Adrenal gland (tissue), 9 donors: ENCODE measurements at regions not wholly inside any gene's neighbourhood (a gene's known extent, or its start where the extent isn't known, plus 50 kb on each side); places are given as distances from the start of the nearest gene placed in this dataset.

Experiments
- DNase-seq, 7 donors: peaks; one replicate each; pipeline ENCODE4 v3.0.0-alpha.2; 2019 to 2020
- H3K27ac ChIP-seq, 5 donors: fragments of 200-600 bp; sonication (generic) in 4 of 5; 1 replicate in 3 of 5; 2 replicates in 2 of 5; pipeline versions ENCODE4 v1.5.1 to v1.8.0; 2016 to 2020; ENCODE audit warnings: mild to moderate bottlenecking in 1 of 5
- H3K27me3 ChIP-seq: fragments of 200-600 bp; 2 replicates; pipeline ENCODE4 v1.8.0; 2021
- H3K36me3 ChIP-seq, 2 donors: fragments of 200-600 bp; replicated peaks in 1 of 2; 1 replicate in 1 of 2; 2 replicates in 1 of 2; pipeline versions ENCODE4 v1.5.1 to v1.8.0; 2018 to 2022
- H3K4me1 ChIP-seq, 2 donors: fragments of 200-600 bp; replicated peaks in 1 of 2; 1 replicate in 1 of 2; 2 replicates in 1 of 2; pipeline versions ENCODE4 v1.5.1 to v1.8.0; 2018 to 2021
- H3K4me3 ChIP-seq, 4 donors: fragments of 200-600 bp; sonication (generic) in 3 of 4; one replicate each; pipeline ENCODE4 v1.5.1; 2016 to 2018
- H3K9me3 ChIP-seq, 3 donors: fragments of 200-600 bp; sonication (generic) in 1 of 3; replicated peaks in 1 of 3; 1 replicate in 2 of 3; 2 replicates in 1 of 3; pipeline versions ENCODE4 v1.5.1 to v1.8.0; 2016 to 2021
- CTCF ChIP-seq, 6 experiments: fragments of 450-650 bp in 4 of 6; fragments of 200-600 bp in 2 of 6; sonication (generic) in 1 of 6; IDR thresholded peaks; 1 replicate in 5 of 6; 2 replicates in 1 of 6; pipeline versions ENCODE4 v1.5.1 to v1.8.0; 2016 to 2021; ENCODE audit warnings: antibody characterized with exemption in 6 of 6, mild to moderate bottlenecking in 2 of 6, moderate library complexity in 1 of 6
- POLR2A ChIP-seq, 2 donors: fragments of 450-650 bp; IDR thresholded peaks; one replicate each; pipeline ENCODE4 v1.6.1; 2017; ENCODE audit warnings: antibody characterized with exemption in 2 of 2, mild to moderate bottlenecking in 2 of 2, moderate library complexity in 1 of 2
- WGBS, 4 donors: extraction: QIAGEN DNeasy Blood & Tissue Kit in 2 of 4; methylation state at CpG; one replicate each; pipeline versions ENCODE4 v1.1.5 to v1.1.7; 2013 to 2017; 5-methylcytosine and 5-hydroxymethylcytosine counted together
- intact Hi-C, 2 donors: fragments of 100-400 bp; cut with DNase I; formaldehyde crosslinking; loops; one replicate each; pipeline versions ENCODE4 v1.14.1 to v1.15.0; 2022 to 2023
- donor health status: healthy with polysubstance abuse.
- donor health status: Bipolar disorder and iron deficiency.
- donor health status: DM: yes; HTN: yes; CAD: no.
- donor health status: DM: no; HTN: no; CAD: no.
- donor health status: DM: no; HTN: no; CAD: no.

GRCh38 chr13:21799671-21800070 lies 128.8 kb downstream of the FGF9 start:
- TF ChIP-seq POLR2A (IDR thresholded peaks at IDR 0.05) (no peak), CTCF (IDR thresholded peaks at IDR 0.05) (no peak)
- no peak for DNase-seq
- H3K4me3 ChIP-seq = no peak overlapping the region

GRCh38 chr13:21800837-21801616 lies 130.2 kb downstream of the FGF9 start:
- no peaks in the 10 kb centered on the region for H3K4me1 ChIP-seq
- H3K9me3 ChIP-seq = no peaks in the 10 kb centered on the region
- H3K27ac ChIP-seq = no peak overlapping the region
- no peaks in the 10 kb centered on the region for H3K36me3 ChIP-seq
- TF ChIP-seq CTCF (IDR thresholded peaks at IDR 0.05) = no peak
- no peak for TF ChIP-seq POLR2A (IDR thresholded peaks at IDR 0.05)
- intact Hi-C loops = no loop called here
- no peak for DNase-seq
- WGBS, 4 donors = 77 to 83% (median 81%) methylated on average over 7 of the region's 7 CpGs
- H3K27me3 ChIP-seq = no peaks in the 10 kb centered on the region
- H3K4me3 ChIP-seq = no peak overlapping the region

More at GRCh38 chr13:21799671-21800070, 128.8 kb downstream of the FGF9 start:
- H3K9me3 ChIP-seq = no peaks in the 10 kb centered on the region
- no peaks in the 10 kb centered on the region for H3K27me3 ChIP-seq
- WGBS, 4 donors = 84 to 97% (median 92%) methylated on average over 3 of the region's 3 CpGs
- no peaks in the 10 kb centered on the region for H3K4me1 ChIP-seq
- no peaks in the 10 kb centered on the region for H3K36me3 ChIP-seq
- H3K27ac ChIP-seq = no peak overlapping the region
- intact Hi-C loops = no loop called here

- Histone ChIP-seq H3K4me3 (no peak overlapping the region), H3K27ac (no peak overlapping the region), H3K4me1 (no peaks in the 10 kb centered on the region), H3K27me3 (no peaks in the 10 kb centered on the region), H3K36me3 (no peaks in the 10 kb centered on the region), H3K9me3 (no peaks in the 10 kb centered on the region)
- no peak for TF ChIP-seq CTCF (IDR thresholded peaks at IDR 0.05)
- no peak for TF ChIP-seq POLR2A (IDR thresholded peaks at IDR 0.05)
- DNase-seq = no peak
- 62 to 74% (median 69%) methylated on average over 3 of the region's 3 CpGs for WGBS, 4 donors
- intact Hi-C loops = no loop called here
These were observed 134.9 kb downstream of the FGF9 start for GRCh38 chr13:21805733-21806132.

GRCh38 chr13:21812192-21812626 lies 141.3 kb downstream of the FGF9 start:
- Histone ChIP-seq H3K4me1 (no peaks in the 10 kb centered on the region), H3K9me3 (no peaks in the 10 kb centered on the region), H3K4me3 (no peak overlapping the region), H3K27ac (no peak overlapping the region), H3K36me3 (no peaks in the 10 kb centered on the region), H3K27me3 (no peaks in the 10 kb centered on the region)
- TF ChIP-seq CTCF (IDR thresholded peaks at IDR 0.05) (no peak), POLR2A (IDR thresholded peaks at IDR 0.05) (no peak)
- DNase-seq = no peak
- intact Hi-C loops = no loop called here
- WGBS, 4 donors = 78 to 90% (median 78%) methylated on average over 2 to 12 of the region's 12 CpGs
